IMR-90 (cell line): ENCODE measurements at regions not wholly inside any gene's neighbourhood (a gene's known extent, or its start where the extent isn't known, plus 50 kb on each side); places are given as distances from the start of the nearest gene placed in this dataset.

ENCODE experiments used
- ATAC-seq: fragments of 200-7000 bp; cut with Tn5 transposase; 2 replicates; pipeline ENCODE4 v1.9.1; 2020; ENCODE audit warnings: low read depth, mild to moderate bottlenecking, moderate library complexity
- BruUV-seq: library from RNA; stranded (reverse); fragments of 400-500 nt; replicated peaks from 2 replicates; lab custom pipeline; 2021; lab: Mats Ljungman, UMichigan
- CTCF ChIA-PET: fragments of 300-600 bp; formaldehyde crosslinking; extraction: SDS; loops from one replicate; lab custom pipeline; 2021; ENCODE audit warnings: antibody characterized with exemption; lab: Yijun Ruan, JAX
- POLR2A ChIA-PET: fragments of 300-600 bp; sonication (Branson Sonifier 250); formaldehyde crosslinking; loops from one replicate; lab custom pipeline; 2022; ENCODE audit warnings: antibody characterized with exemption; ENCODE audit not compliant: unreplicated experiment; lab: Charles Lee
- DNase-seq: peaks from one replicate; pipeline ENCODE4 v3.0.0; 2013
- H2AFZ ChIP-seq: replicated peaks from 2 replicates; pipeline ENCODE3; 2013; ENCODE audit warnings: low read length, mild to moderate bottlenecking; ENCODE audit not compliant: poor library complexity
- H2AK5ac ChIP-seq: 2 replicates; pipeline ENCODE4 v1.6.1; 2013; ENCODE audit warnings: low read depth, low read length, inconsistent platforms
- H2AK9ac ChIP-seq: replicated peaks from 2 replicates; pipeline ENCODE3; 2013; ENCODE audit warnings: mild to moderate bottlenecking, low read depth, low read length, moderate library complexity; ENCODE audit not compliant: poor library complexity
- H2BK120ac ChIP-seq: 2 replicates; pipeline ENCODE4 v1.6.1; 2013; ENCODE audit warnings: low read depth, low read length, inconsistent platforms
- H2BK15ac ChIP-seq: 3 replicates; pipeline ENCODE4 v1.6.1; 2013; ENCODE audit warnings: low read depth, low read length, inconsistent platforms
- H2BK20ac ChIP-seq: 2 replicates; pipeline ENCODE4 v1.6.1; 2013; ENCODE audit warnings: low read depth, mild to moderate bottlenecking, inconsistent platforms, low read length, moderate library complexity
- H2BK5ac ChIP-seq: 2 replicates; pipeline ENCODE4 v1.6.1; 2013; ENCODE audit warnings: mild to moderate bottlenecking, low read depth, low read length, inconsistent platforms; ENCODE audit not compliant: poor library complexity, severe bottlenecking
- H3K14ac ChIP-seq: replicated peaks from 2 replicates; pipeline ENCODE4 v1.6.1; 2013; ENCODE audit warnings: low read depth, low read length, inconsistent platforms
- H3K18ac ChIP-seq: 2 replicates; pipeline ENCODE4 v1.6.1; 2013; ENCODE audit warnings: low read depth, low read length, control low read depth
- H3K23ac ChIP-seq: 2 replicates; pipeline ENCODE4 v1.6.1; 2013; ENCODE audit warnings: low read depth, low read length, inconsistent platforms
- H3K27ac ChIP-seq: 2 replicates; pipeline ENCODE4 v1.5.1; 2013; ENCODE audit warnings: mild to moderate bottlenecking, control low read depth, low read length; ENCODE audit not compliant: insufficient read depth
- H3K27me3 ChIP-seq: 2 replicates; pipeline ENCODE4 v1.6.1; 2013; ENCODE audit warnings: low read length; ENCODE audit not compliant: control insufficient read depth, insufficient read depth
- H3K36me3 ChIP-seq: 2 replicates; pipeline ENCODE4 v1.6.1; 2013; ENCODE audit warnings: low read length, mixed read lengths; ENCODE audit not compliant: control insufficient read depth, insufficient read depth
- H3K4ac ChIP-seq: 2 replicates; pipeline ENCODE4 v1.6.1; 2013; ENCODE audit warnings: low read depth, low read length, inconsistent platforms
- H3K4me1 ChIP-seq: 2 replicates; pipeline ENCODE4 v1.6.1; 2013; ENCODE audit warnings: low read length, mixed read lengths; ENCODE audit not compliant: control insufficient read depth, insufficient read depth
- H3K4me2 ChIP-seq: 2 replicates; pipeline ENCODE4 v1.6.1; 2013; ENCODE audit warnings: low read depth, mild to moderate bottlenecking, control low read depth, low read length, moderate library complexity
- H3K4me3 ChIP-seq: 2 replicates; pipeline ENCODE4 v1.5.1; 2013; ENCODE audit warnings: low read depth, mild to moderate bottlenecking, control low read depth, low read length, moderate library complexity; ENCODE audit not compliant: insufficient read depth
- H3K56ac ChIP-seq: 2 replicates; pipeline ENCODE4 v1.6.1; 2013; ENCODE audit warnings: low read length, inconsistent platforms; ENCODE audit not compliant: insufficient read depth; ENCODE audit errors: extremely low read depth
- H3K79me1 ChIP-seq, 2 experiments: 2 replicates each; pipeline ENCODE4 v1.6.1; 2013; ENCODE audit warnings: low read length in 2 of 2, inconsistent platforms in 1 of 2, low read depth in 1 of 2
- H3K9ac ChIP-seq: 2 replicates; pipeline ENCODE4 v1.6.1; 2013; ENCODE audit warnings: low read depth, low read length, control low read depth
- H3K9me1 ChIP-seq: 2 replicates; pipeline ENCODE4 v1.6.1; 2013; ENCODE audit warnings: low read length, inconsistent platforms; ENCODE audit not compliant: insufficient read depth
- H3K9me3 ChIP-seq: 2 replicates; pipeline ENCODE4 v1.6.1; 2013; ENCODE audit warnings: low read length; ENCODE audit not compliant: control insufficient read depth, insufficient read depth
- H4K20me1 ChIP-seq: 2 replicates; pipeline ENCODE4 v1.6.1; 2013; ENCODE audit warnings: low read length, inconsistent platforms; ENCODE audit not compliant: insufficient read depth
- H4K5ac ChIP-seq: 2 replicates; pipeline ENCODE4 v1.6.1; 2013; ENCODE audit warnings: mild to moderate bottlenecking, low read depth, low read length, control low read depth
- H4K8ac ChIP-seq, 2 experiments: 2 replicates each; pipeline ENCODE4 v1.6.1; 2013; ENCODE audit warnings: low read depth in 2 of 2, low read length in 2 of 2, control low read depth in 1 of 2, inconsistent platforms in 1 of 2
- H4K91ac ChIP-seq: 2 replicates; pipeline ENCODE4 v1.6.1; 2013; ENCODE audit warnings: low read depth, low read length, inconsistent platforms; ENCODE audit not compliant: insufficient read depth
- BHLHE40 ChIP-seq: fragments of 150-350 bp; IDR thresholded peaks from 2 replicates; pipeline ENCODE4 v1.6.1; 2016; ENCODE audit warnings: mild to moderate bottlenecking, low read depth, low read length
- CEBPB ChIP-seq: IDR thresholded peaks from 2 replicates; pipeline ENCODE4 v1.6.1; 2012; ENCODE audit warnings: low read depth, low read length, improper control_type of control experiment
- CHD1 ChIP-seq: IDR thresholded peaks from 2 replicates; pipeline ENCODE4 v1.6.1; 2012; ENCODE audit warnings: low read depth, low read length, improper control_type of control experiment
- CTCF ChIP-seq: conservative IDR thresholded peaks from 2 replicates; pipeline ENCODE4 v1.5.1; 2012; ENCODE audit warnings: mild to moderate bottlenecking, low read depth, low read length, improper control_type of control experiment
- ELK1 ChIP-seq: fragments of 150-350 bp; IDR thresholded peaks from 2 replicates; pipeline ENCODE4 v1.6.1; 2016; ENCODE audit warnings: low read depth, mild to moderate bottlenecking, low read length, moderate library complexity, borderline replicate concordance
- FOS ChIP-seq: fragments of 150-350 bp; IDR thresholded peaks from 2 replicates; pipeline ENCODE4 v1.6.1; 2016; ENCODE audit warnings: low read depth, low read length
- MAFK ChIP-seq: IDR thresholded peaks from 2 replicates; pipeline ENCODE4 v1.6.1; 2012; ENCODE audit warnings: low read depth, low read length, improper control_type of control experiment
- MAZ ChIP-seq: IDR thresholded peaks from 2 replicates; pipeline ENCODE4 v1.6.1; 2012; ENCODE audit warnings: low read depth, mild to moderate bottlenecking, low read length, improper control_type of control experiment, moderate library complexity, borderline replicate concordance
- MXI1 ChIP-seq: IDR thresholded peaks from 2 replicates; pipeline ENCODE4 v1.6.1; 2012; ENCODE audit warnings: low read depth, mild to moderate bottlenecking, low read length, moderate library complexity, borderline replicate concordance
- NFE2L2 ChIP-seq: fragments of 150-350 bp; IDR thresholded peaks from 2 replicates; pipeline ENCODE4 v1.6.1; 2016; ENCODE audit warnings: low read depth, mild to moderate bottlenecking, low read length
- POLR2A ChIP-seq: IDR thresholded peaks from 2 replicates; pipeline ENCODE4 v1.6.1; 2012; ENCODE audit warnings: mild to moderate bottlenecking, low read depth, low read length
- RAD21 ChIP-seq: IDR thresholded peaks from 2 replicates; pipeline ENCODE4 v1.6.1; 2012; ENCODE audit warnings: low read length, improper control_type of control experiment
- RCOR1 ChIP-seq: IDR thresholded peaks from 2 replicates; pipeline ENCODE4 v1.6.1; 2012; ENCODE audit warnings: mild to moderate bottlenecking, low read length, improper control_type of control experiment; ENCODE audit not compliant: insufficient replicate concordance
- RFX5 ChIP-seq: IDR thresholded peaks from 2 replicates; pipeline ENCODE4 v1.8.0; 2012; ENCODE audit warnings: low read depth, mild to moderate bottlenecking, low read length, moderate library complexity
- SMC3 ChIP-seq: fragments of 150-350 bp; IDR thresholded peaks from 2 replicates; pipeline ENCODE4 v1.6.1; 2016; ENCODE audit warnings: low read depth, mild to moderate bottlenecking, antibody characterized with exemption, low read length, moderate library complexity
- USF2 ChIP-seq: fragments of 150-350 bp; IDR thresholded peaks from 2 replicates; pipeline ENCODE4 v1.6.1; 2017; ENCODE audit warnings: mild to moderate bottlenecking, antibody characterized with exemption, low read length, low read depth
- WGBS, 2 experiments: methylation state at CpG; one replicate each; pipeline versions ENCODE4 v1.1.5 to v1.1.7; 2013; ENCODE audit warnings: missing lambda C conversion rate in 2 of 2; ENCODE audit not compliant: insufficient read length in 1 of 2; ENCODE audit errors: extremely low coverage in 2 of 2; 5-methylcytosine and 5-hydroxymethylcytosine counted together
- dilution Hi-C: fragments of 300-500 bp; cut with HindIII; formaldehyde crosslinking; loops from one replicate; pipeline ENCODE4 v1.14.3; 2018; ENCODE audit warnings: low sequenced_read_pairs; ENCODE audit not compliant: unreplicated experiment
- in situ Hi-C: fragments of 300-500 bp; cut with MboI; formaldehyde crosslinking; loops from 3 replicates; pipeline ENCODE4 v1.14.3; 2019; ENCODE audit warnings: low sequenced_read_pairs, inconsistent platforms, mixed read lengths
- intact Hi-C: fragments of 100-400 bp; cut with micrococcal nuclease; formaldehyde crosslinking; loops from 2 replicates; pipeline ENCODE4 v1.10.0; 2022

- H2AK9ac ChIP-seq, result no peak overlapping the region
- POLR2A ChIA-PET, result no interaction called here
- WGBS, 2 experiments, result 40% methylated on average over 5 of the region's 12 CpGs; no CpG with 5 or more reads in 1 of the 2 experiments
- no peaks in the 10 kb centered on the region for H3K79me1 ChIP-seq
- H3K4ac ChIP-seq, result no peak overlapping the region
- H2BK5ac ChIP-seq, result no peak overlapping the region
- no peak overlapping the region for H4K8ac ChIP-seq
- no peaks in the 10 kb centered on the region for H3K9me3 ChIP-seq
- H3K36me3 ChIP-seq, result no peaks in the 10 kb centered on the region
- H3K56ac ChIP-seq, result no peak overlapping the region
- BruUV-seq, result no TSS peak
- no peaks in the 10 kb centered on the region for H3K4me1 ChIP-seq
- intact Hi-C loops (no loop called here), in situ Hi-C loops (no loop called here), dilution Hi-C loops (no loop called here)
- CTCF ChIA-PET, result interaction anchor here (0.7 kb wide), 1 partner anchor 150 kb away, joined by 3 read pairs; no protein-coding TSS in a partner anchor
- ATAC-seq (no peak), DNase-seq (no peak)
- no peak overlapping the region for H2BK20ac ChIP-seq
- no peak overlapping the region for H3K9ac ChIP-seq
- no peak overlapping the region for H3K23ac ChIP-seq
- no peaks in the 10 kb centered on the region for H3K27me3 ChIP-seq
- no peaks in the 10 kb centered on the region for H4K20me1 ChIP-seq
- no peak overlapping the region for H4K5ac ChIP-seq
- H2BK15ac ChIP-seq, result no peak overlapping the region
- H3K4me2 ChIP-seq, result no peak overlapping the region
- H2AFZ ChIP-seq, result no peak overlapping the region
- no peak overlapping the region for H3K18ac ChIP-seq
- no peak overlapping the region for H3K27ac ChIP-seq
- TF ChIP-seq MAFK, result no peak
- no peak for TF ChIP-seq MAZ
- no peak for TF ChIP-seq RCOR1
- no peak for TF ChIP-seq CEBPB
- no peak for TF ChIP-seq RAD21
- no peak for TF ChIP-seq NFE2L2
- no peak for TF ChIP-seq SMC3
- no peak for TF ChIP-seq CTCF
- no peak for TF ChIP-seq FOS
- no peak for TF ChIP-seq MXI1
- no peak for TF ChIP-seq BHLHE40
- TF ChIP-seq RFX5, result no peak
- no peak for TF ChIP-seq ELK1
- TF ChIP-seq CHD1, result no peak
- TF ChIP-seq POLR2A, result no peak
- TF ChIP-seq USF2, result no peak
- no peak overlapping the region for H3K14ac ChIP-seq
- no peak overlapping the region for H3K4me3 ChIP-seq
- no peak overlapping the region for H4K91ac ChIP-seq
- no peak overlapping the region for H2BK120ac ChIP-seq
- H2AK5ac ChIP-seq, result no peak overlapping the region
- H3K9me1 ChIP-seq, result no peaks in the 10 kb centered on the region
These were observed 445.0 kb downstream of the ZNF536 start for GRCh38 chr19:30817197-30817596.
